ENCODE measurements at regions not wholly inside any gene's neighbourhood (a gene's known extent, or its start where the extent isn't known, plus 50 kb on each side); places are given as distances from the start of the nearest gene placed in this dataset.

GRCh38 chr22:49345896-49346295 is 481.8 kb downstream of the BRD1 start:
- no peak overlapping the region for H4K8ac ChIP-seq (ENCODE audit: low read depth in 2 of 2, low read length in 2 of 2)
- H3K9me3 ChIP-seq (ENCODE audit: control insufficient read depth, insufficient read depth, low read length), result peaks cover 49% of the 10 kb centered on the region
- H3K4me3 ChIP-seq (ENCODE audit: insufficient read depth, low read depth, low read length), result no peak overlapping the region
- H3K56ac ChIP-seq (ENCODE audit: extremely low read depth, insufficient read depth, low read length), result no peak overlapping the region
- H3K23ac ChIP-seq (ENCODE audit: low read depth, low read length), result no peak overlapping the region
- H2AK5ac ChIP-seq (ENCODE audit: low read depth, low read length), result no peak overlapping the region
- H4K5ac ChIP-seq (ENCODE audit: low read depth, low read length), result no peak overlapping the region
- no peak overlapping the region for H2BK20ac ChIP-seq (ENCODE audit: low read depth, low read length)
- 100% methylated on average over 5 of the region's 17 CpGs; no CpG with 5 or more reads in 1 of the 2 experiments for WGBS, 2 experiments (ENCODE audit: extremely low coverage in 2 of 2, insufficient read length in 1 of 2)
- dilution Hi-C loops (cut with HindIII; ENCODE audit: low sequenced_read_pairs, unreplicated experiment), result no loop called here
- no peak overlapping the region for H3K27ac ChIP-seq (ENCODE audit: insufficient read depth, low read length)
- no peaks in the 10 kb centered on the region for H3K9me1 ChIP-seq (ENCODE audit: insufficient read depth, low read length)
- CTCF ChIA-PET, result no interaction called here
- DNase-seq (no peak), ATAC-seq (ENCODE audit: low read depth) (no peak)
- no peak overlapping the region for H2BK5ac ChIP-seq (ENCODE audit: low read depth, low read length, poor library complexity, severe bottlenecking)
- no peaks in the 10 kb centered on the region for H3K79me1 ChIP-seq (ENCODE audit: low read depth in 1 of 2, low read length in 2 of 2)
- H4K91ac ChIP-seq (ENCODE audit: insufficient read depth, low read depth, low read length), result no peak overlapping the region
- H3K18ac ChIP-seq (ENCODE audit: low read depth, low read length), result no peak overlapping the region
- H3K4me1 ChIP-seq (ENCODE audit: control insufficient read depth, insufficient read depth, low read length), result no peaks in the 10 kb centered on the region
- no peak overlapping the region for H3K4ac ChIP-seq (ENCODE audit: low read depth, low read length)
- POLR2A ChIA-PET (ENCODE audit: unreplicated experiment), result no interaction called here
- H2BK15ac ChIP-seq (ENCODE audit: low read depth, low read length), result no peak overlapping the region
- H2AFZ ChIP-seq (replicated peaks; ENCODE audit: low read length, poor library complexity), result no peak overlapping the region
- H3K9ac ChIP-seq (ENCODE audit: low read depth, low read length), result no peak overlapping the region
- no peaks in the 10 kb centered on the region for H4K20me1 ChIP-seq (ENCODE audit: insufficient read depth, low read length)
- intact Hi-C loops (cut with micrococcal nuclease), result no loop called here
- BruUV-seq (replicated peaks), result no TSS peak
- H3K36me3 ChIP-seq (ENCODE audit: control insufficient read depth, insufficient read depth, low read length), result no peaks in the 10 kb centered on the region
- H3K27me3 ChIP-seq (ENCODE audit: control insufficient read depth, insufficient read depth, low read length), result no peaks in the 10 kb centered on the region
- no peak overlapping the region for H2BK120ac ChIP-seq (ENCODE audit: low read depth, low read length)
- H3K4me2 ChIP-seq (ENCODE audit: low read depth, low read length), result no peak overlapping the region
- in situ Hi-C loops (cut with MboI; ENCODE audit: low sequenced_read_pairs), result no loop called here
- no peak overlapping the region for H3K14ac ChIP-seq (replicated peaks; ENCODE audit: low read depth, low read length)
- no peak overlapping the region for H2AK9ac ChIP-seq (replicated peaks; ENCODE audit: low read depth, low read length, poor library complexity)
- no peak for TF ChIP-seq MAFK (IDR thresholded peaks at IDR 0.05; ENCODE audit: low read depth, low read length)
- TF ChIP-seq RCOR1 (IDR thresholded peaks at IDR 0.05; ENCODE audit: insufficient replicate concordance, low read length), result no peak
- no peak for TF ChIP-seq SMC3 (IDR thresholded peaks at IDR 0.05; ENCODE audit: low read depth, low read length)
- no peak for TF ChIP-seq RAD21 (IDR thresholded peaks at IDR 0.05; ENCODE audit: low read length)
- TF ChIP-seq CTCF (conservative IDR thresholded peaks at IDR 0.05; ENCODE audit: low read depth, low read length), result no peak
- no peak for TF ChIP-seq BHLHE40 (IDR thresholded peaks at IDR 0.05; ENCODE audit: low read depth, low read length)
- no peak for TF ChIP-seq CEBPB (IDR thresholded peaks at IDR 0.05; ENCODE audit: low read depth, low read length)
- TF ChIP-seq NFE2L2 (IDR thresholded peaks at IDR 0.05; ENCODE audit: low read depth, low read length), result no peak
- no peak for TF ChIP-seq POLR2A (IDR thresholded peaks at IDR 0.05; ENCODE audit: low read depth, low read length)
- no peak for TF ChIP-seq USF2 (IDR thresholded peaks at IDR 0.05; ENCODE audit: low read depth, low read length)
- no peak for TF ChIP-seq CHD1 (IDR thresholded peaks at IDR 0.05; ENCODE audit: low read depth, low read length)
- no peak for TF ChIP-seq ELK1 (IDR thresholded peaks at IDR 0.05; ENCODE audit: borderline replicate concordance, low read depth, low read length)
- TF ChIP-seq RFX5 (IDR thresholded peaks at IDR 0.05; ENCODE audit: low read depth, low read length), result no peak
- TF ChIP-seq MAZ (IDR thresholded peaks at IDR 0.05; ENCODE audit: borderline replicate concordance, low read depth, low read length), result no peak

All from IMR-90 (cell line).